ENCODE measurements at regions not wholly inside any gene's neighbourhood (a gene's known extent, or its start where the extent isn't known, plus 50 kb on each side); places are given as distances from the start of the nearest gene placed in this dataset.

GRCh38 chr13:34343413-34343940 is 525.5 kb downstream of the RFC3 start:
- no peaks in the 10 kb centered on the region for H3K27me3 ChIP-seq (ENCODE audit: insufficient read depth, low read length)
- peaks cover 7% of the 10 kb centered on the region; the same call in 1 of the 2 replicates for H3K4me1 ChIP-seq (ENCODE audit: insufficient read depth, low read length)
- no peaks in the 10 kb centered on the region for H3K9me3 ChIP-seq (ENCODE audit: insufficient read depth, low read depth, low read length)
- H3K27ac ChIP-seq (ENCODE audit: low read length), result no peak overlapping the region
- no peak overlapping the region for H3K4me3 ChIP-seq (ENCODE audit: low read length)
- no peak overlapping the region for H3K9ac ChIP-seq (ENCODE audit: low read depth, low read length)
- no peaks in the 10 kb centered on the region for H3K36me3 ChIP-seq (ENCODE audit: insufficient read depth, low read depth, low read length)

DNA sequence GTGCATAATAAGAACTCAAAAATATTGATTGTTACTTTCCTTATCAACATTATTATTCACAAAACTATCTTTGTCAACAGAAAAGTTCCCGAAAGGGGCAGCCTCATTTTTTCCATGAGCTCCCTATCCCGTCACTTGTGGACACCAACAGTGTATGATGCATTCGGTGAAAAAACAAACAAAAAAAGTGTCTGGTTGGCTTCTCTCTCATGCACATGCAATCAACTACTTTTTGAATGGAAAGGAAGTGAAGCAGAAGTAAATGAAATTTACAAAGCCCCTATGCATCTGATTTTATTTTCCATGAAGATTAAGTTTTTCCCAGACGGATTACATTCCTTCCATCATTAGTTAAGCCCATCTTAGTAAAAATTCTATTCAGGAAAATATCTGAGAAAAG is 526.9 kb downstream of the RFC3 start:
- Histone ChIP-seq H3K4me1 (ENCODE audit: insufficient read depth, low read length) (peaks cover 7% of the 10 kb centered on the region; the same call in 1 of the 2 replicates), H3K9ac (ENCODE audit: low read depth, low read length) (no peak overlapping the region), H3K36me3 (ENCODE audit: insufficient read depth, low read depth, low read length) (no peaks in the 10 kb centered on the region), H3K4me3 (ENCODE audit: low read length) (no peak overlapping the region), H3K9me3 (ENCODE audit: insufficient read depth, low read depth, low read length) (no peaks in the 10 kb centered on the region), H3K27ac (ENCODE audit: low read length) (no peak overlapping the region), H3K27me3 (ENCODE audit: insufficient read depth, low read length) (no peaks in the 10 kb centered on the region)

DNA sequence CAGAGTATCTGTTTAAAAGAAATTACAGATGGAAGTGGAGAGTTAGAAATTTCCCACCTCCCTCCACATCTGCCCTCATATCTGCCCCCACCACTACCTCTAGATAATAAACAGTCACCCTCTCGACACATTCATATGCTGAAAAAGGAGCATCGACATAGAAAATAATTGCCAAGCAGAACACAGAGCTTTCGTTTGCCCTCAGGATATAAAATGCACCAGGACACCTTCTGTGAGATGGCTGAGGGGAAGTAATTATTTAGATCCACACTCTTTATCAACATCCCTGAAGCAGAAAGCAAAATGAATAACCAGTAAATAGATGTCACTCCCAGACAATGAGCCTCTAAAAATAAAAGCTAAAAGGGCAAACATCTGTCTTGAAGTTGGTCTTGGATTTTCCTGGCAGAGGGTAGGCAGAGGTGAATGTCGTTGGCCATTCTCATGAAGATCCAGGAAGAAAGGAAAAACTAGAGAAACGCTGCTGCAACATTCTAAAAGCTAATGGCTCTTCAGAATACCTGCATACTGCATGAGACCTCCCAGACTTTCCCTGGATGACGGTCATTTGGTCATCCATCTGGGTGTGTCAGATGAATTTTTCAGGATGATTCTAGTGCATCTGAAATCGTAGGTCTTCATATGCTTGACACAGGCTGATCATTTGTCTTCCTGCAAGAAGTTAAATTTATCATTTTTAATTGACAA is 527.5 kb downstream of the RFC3 start:
- Histone ChIP-seq H3K9ac (ENCODE audit: low read depth, low read length) (no peak overlapping the region), H3K36me3 (ENCODE audit: insufficient read depth, low read depth, low read length) (no peaks in the 10 kb centered on the region), H3K27me3 (ENCODE audit: insufficient read depth, low read length) (no peaks in the 10 kb centered on the region), H3K9me3 (ENCODE audit: insufficient read depth, low read depth, low read length) (no peaks in the 10 kb centered on the region), H3K27ac (ENCODE audit: low read length) (no peak overlapping the region), H3K4me1 (ENCODE audit: insufficient read depth, low read length) (peaks cover 7% of the 10 kb centered on the region; the same call in 1 of the 2 replicates), H3K4me3 (ENCODE audit: low read length) (no peak overlapping the region)

DNA sequence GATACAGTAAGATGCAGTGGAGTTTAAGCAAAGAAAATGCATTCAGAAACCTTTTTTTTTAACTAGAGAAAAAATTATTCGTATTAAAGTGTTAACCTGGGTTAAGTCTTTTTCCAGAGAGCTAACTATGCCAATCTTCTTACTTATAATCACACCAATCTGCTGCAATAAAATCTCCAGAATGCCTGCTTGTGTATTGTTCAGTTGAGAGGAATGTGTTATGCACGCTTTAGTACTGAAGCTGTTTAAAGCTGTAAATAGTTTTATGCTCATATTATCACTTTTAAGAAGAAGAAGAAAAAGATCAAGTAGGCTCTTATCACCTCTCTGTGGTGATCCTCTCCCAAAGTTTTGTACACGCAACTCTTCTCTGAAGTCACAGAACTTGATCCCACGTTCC is 528.7 kb downstream of the RFC3 start:
- Histone ChIP-seq H3K9ac (ENCODE audit: low read depth, low read length) (no peak overlapping the region), H3K36me3 (ENCODE audit: insufficient read depth, low read depth, low read length) (no peaks in the 10 kb centered on the region), H3K4me1 (ENCODE audit: insufficient read depth, low read length) (peaks cover 7% of the 10 kb centered on the region; the same call in 1 of the 2 replicates), H3K9me3 (ENCODE audit: insufficient read depth, low read depth, low read length) (no peaks in the 10 kb centered on the region), H3K27ac (ENCODE audit: low read length) (no peak overlapping the region), H3K27me3 (ENCODE audit: insufficient read depth, low read length) (no peaks in the 10 kb centered on the region), H3K4me3 (ENCODE audit: low read length) (no peak overlapping the region)

DNA sequence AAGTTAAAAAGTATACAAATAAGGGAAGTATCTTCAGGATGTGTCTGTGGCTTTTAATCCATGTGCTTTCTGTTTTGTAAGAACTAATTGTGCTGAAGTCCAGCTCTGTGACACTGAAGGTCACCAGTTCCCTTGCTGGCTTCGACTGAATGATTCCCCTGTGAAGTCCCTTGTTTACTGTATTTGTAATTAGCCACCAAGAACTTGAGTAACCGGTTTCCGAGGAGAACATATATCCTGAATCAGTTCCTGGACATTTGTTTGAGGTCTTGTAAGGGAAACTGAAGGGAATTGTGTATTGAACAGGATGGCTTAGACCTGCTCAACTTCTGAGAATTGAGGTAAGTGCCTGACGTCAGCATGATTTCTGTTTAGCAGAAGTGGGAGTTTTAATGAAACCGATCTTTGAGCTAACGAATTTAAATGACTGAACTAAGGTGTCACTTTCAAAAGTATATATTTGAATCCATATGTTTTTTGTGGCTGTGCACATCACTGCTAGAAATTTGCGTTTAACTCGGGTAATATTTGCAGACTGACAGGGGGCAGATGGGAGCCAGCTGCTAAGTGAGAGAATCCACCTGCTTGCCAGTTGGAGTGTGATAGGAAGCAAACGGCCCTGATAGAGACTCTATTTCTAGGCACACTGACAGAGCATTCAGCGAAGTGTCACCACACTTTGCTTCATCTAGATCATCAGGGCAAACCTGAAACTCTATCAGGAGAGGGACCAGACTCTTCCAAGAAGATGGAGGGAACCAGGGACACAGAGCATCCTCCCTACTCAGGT is 530.0 kb downstream of the RFC3 start:
- Histone ChIP-seq H3K27me3 (ENCODE audit: insufficient read depth, low read length) (no peaks in the 10 kb centered on the region), H3K9me3 (ENCODE audit: insufficient read depth, low read depth, low read length) (no peaks in the 10 kb centered on the region), H3K36me3 (ENCODE audit: insufficient read depth, low read depth, low read length) (no peaks in the 10 kb centered on the region), H3K27ac (ENCODE audit: low read length) (no peak overlapping the region), H3K9ac (ENCODE audit: low read depth, low read length) (no peak overlapping the region), H3K4me1 (ENCODE audit: insufficient read depth, low read length) (peaks cover 7% of the 10 kb centered on the region; the same call in 1 of the 2 replicates), H3K4me3 (ENCODE audit: low read length) (no peak overlapping the region)

DNA sequence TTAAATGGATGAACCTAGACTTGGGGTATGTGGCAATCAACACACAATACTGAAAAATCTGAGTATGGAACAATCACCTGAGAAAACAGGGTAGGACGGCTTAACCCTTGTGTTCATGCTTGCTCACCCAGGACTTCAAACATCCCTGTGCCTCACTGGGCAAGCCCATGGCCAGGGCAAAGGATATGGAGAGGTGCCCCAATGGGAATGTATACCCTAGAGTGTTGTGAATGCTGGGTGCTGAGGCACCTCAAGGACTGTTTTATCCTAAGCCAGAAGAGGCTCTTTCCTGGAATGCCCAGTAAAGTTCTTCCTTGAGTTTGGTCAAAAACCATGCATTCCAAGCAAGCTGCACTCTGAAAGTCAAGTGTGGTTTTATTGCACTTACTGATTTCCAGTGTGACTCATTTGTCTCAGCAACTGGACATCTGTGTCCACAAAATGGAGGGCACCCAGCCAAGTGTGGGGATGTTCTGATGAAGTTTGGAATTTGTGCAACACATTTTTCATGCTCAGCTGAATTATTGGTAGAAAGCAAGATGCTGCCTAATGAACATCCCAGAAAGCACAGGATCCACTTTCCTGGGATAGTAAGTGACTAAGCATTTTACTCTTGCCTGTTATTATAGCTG is 531.3 kb downstream of the RFC3 start:
- Histone ChIP-seq H3K4me1 (ENCODE audit: insufficient read depth, low read length) (peaks cover 7% of the 10 kb centered on the region; the same call in 1 of the 2 replicates), H3K4me3 (ENCODE audit: low read length) (no peak overlapping the region), H3K36me3 (ENCODE audit: insufficient read depth, low read depth, low read length) (no peaks in the 10 kb centered on the region), H3K27me3 (ENCODE audit: insufficient read depth, low read length) (no peaks in the 10 kb centered on the region), H3K27ac (ENCODE audit: low read length) (no peak overlapping the region), H3K9me3 (ENCODE audit: insufficient read depth, low read depth, low read length) (no peaks in the 10 kb centered on the region), H3K9ac (ENCODE audit: low read depth, low read length) (no peak overlapping the region)

DNA sequence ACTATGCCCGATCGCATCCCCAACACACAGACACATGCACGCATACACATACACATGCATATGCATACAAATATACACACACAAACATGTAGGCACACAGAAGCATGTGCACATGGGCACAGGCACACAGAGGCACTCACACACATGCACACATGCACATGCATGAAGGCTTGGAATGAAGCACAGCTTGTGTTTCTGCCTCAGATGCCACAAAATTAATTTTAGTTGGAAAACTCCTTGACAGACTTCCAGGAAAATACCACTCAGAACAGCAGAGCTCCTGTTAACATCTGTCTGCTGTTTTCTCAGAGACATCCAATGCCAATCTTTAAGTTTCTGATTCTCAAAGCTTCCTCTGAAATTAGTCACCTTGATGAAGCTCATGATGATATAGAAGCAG is 532.7 kb downstream of the RFC3 start:
- Histone ChIP-seq H3K9ac (ENCODE audit: low read depth, low read length) (no peak overlapping the region), H3K27ac (ENCODE audit: low read length) (no peak overlapping the region), H3K4me1 (ENCODE audit: insufficient read depth, low read length) (peaks cover 1% of the 10 kb centered on the region; the same call in 1 of the 2 replicates), H3K27me3 (ENCODE audit: insufficient read depth, low read length) (no peaks in the 10 kb centered on the region), H3K36me3 (ENCODE audit: insufficient read depth, low read depth, low read length) (no peaks in the 10 kb centered on the region), H3K9me3 (ENCODE audit: insufficient read depth, low read depth, low read length) (no peaks in the 10 kb centered on the region), H3K4me3 (ENCODE audit: low read length) (no peak overlapping the region)

GRCh38 chr13:34351134-34351533 is 533.2 kb downstream of the RFC3 start:
- Histone ChIP-seq H3K36me3 (ENCODE audit: insufficient read depth, low read depth, low read length) (no peaks in the 10 kb centered on the region), H3K27me3 (ENCODE audit: insufficient read depth, low read length) (no peaks in the 10 kb centered on the region), H3K9ac (ENCODE audit: low read depth, low read length) (no peak overlapping the region), H3K27ac (ENCODE audit: low read length) (no peak overlapping the region), H3K9me3 (ENCODE audit: insufficient read depth, low read depth, low read length) (no peaks in the 10 kb centered on the region), H3K4me3 (ENCODE audit: low read length) (no peak overlapping the region), H3K4me1 (ENCODE audit: insufficient read depth, low read length) (no peaks in the 10 kb centered on the region)

GRCh38 chr13:34352958-34353357 is 535.0 kb downstream of the RFC3 start:
- H3K4me1 ChIP-seq (ENCODE audit: insufficient read depth, low read length), result peaks cover 3% of the 10 kb centered on the region
- no peaks in the 10 kb centered on the region for H3K27me3 ChIP-seq (ENCODE audit: insufficient read depth, low read length)
- no peaks in the 10 kb centered on the region for H3K9me3 ChIP-seq (ENCODE audit: insufficient read depth, low read depth, low read length)
- H3K27ac ChIP-seq (ENCODE audit: low read length), result no peak overlapping the region
- H3K4me3 ChIP-seq (ENCODE audit: low read length), result no peak overlapping the region
- H3K36me3 ChIP-seq (ENCODE audit: insufficient read depth, low read depth, low read length), result no peaks in the 10 kb centered on the region
- no peak overlapping the region for H3K9ac ChIP-seq (ENCODE audit: low read depth, low read length)

DNA sequence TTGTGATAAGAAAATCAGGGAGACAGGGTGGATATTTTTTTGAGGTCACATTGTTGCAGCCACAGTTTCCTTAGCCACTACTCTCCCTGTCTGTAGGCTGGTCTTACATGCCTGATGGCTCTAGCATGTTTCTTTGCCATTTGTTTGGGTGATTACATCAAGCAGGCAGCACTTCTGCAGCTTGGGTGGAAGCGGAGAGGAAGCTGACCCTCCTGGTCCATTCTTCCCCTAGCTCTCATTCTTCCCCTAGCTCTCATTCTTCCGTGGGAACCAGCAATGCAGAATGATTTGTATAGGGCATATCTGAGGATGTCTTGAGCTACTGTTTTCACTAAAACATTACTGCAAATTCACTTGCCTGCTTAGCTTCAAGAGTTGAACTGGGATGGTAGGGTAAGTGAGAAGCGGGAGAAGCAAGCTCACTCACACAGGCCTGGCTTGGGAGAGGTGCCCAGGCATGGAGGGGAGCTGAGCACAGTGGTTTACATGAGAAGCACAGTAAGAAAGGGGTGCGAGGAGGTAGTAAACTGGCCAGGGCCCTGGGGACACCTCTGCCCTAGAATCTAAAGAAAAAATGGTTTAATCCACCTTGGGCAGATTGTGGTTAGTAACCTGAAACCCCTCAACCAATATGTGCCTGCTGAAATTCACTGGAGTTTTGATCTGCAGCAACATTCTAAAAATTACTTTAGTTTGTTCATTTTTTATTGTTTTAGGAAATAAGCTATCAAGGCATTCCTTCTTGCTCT is 538.9 kb downstream of the RFC3 start:
- no peak overlapping the region for H3K4me3 ChIP-seq (ENCODE audit: low read length)
- H3K36me3 ChIP-seq (ENCODE audit: insufficient read depth, low read depth, low read length), result no peaks in the 10 kb centered on the region
- no peaks in the 10 kb centered on the region for H3K9me3 ChIP-seq (ENCODE audit: insufficient read depth, low read depth, low read length)
- no peak overlapping the region for H3K27ac ChIP-seq (ENCODE audit: low read length)
- H3K9ac ChIP-seq (ENCODE audit: low read depth, low read length), result no peak overlapping the region
- H3K27me3 ChIP-seq (ENCODE audit: insufficient read depth, low read length), result no peaks in the 10 kb centered on the region
- H3K4me1 ChIP-seq (ENCODE audit: insufficient read depth, low read length), result peaks cover 5% of the 10 kb centered on the region

All from iPS-20b (cell line).